ENCODE measurements at regions not wholly inside any gene's neighbourhood (a gene's known extent, or its start where the extent isn't known, plus 50 kb on each side); places are given as distances from the start of the nearest gene placed in this dataset.

DNA sequence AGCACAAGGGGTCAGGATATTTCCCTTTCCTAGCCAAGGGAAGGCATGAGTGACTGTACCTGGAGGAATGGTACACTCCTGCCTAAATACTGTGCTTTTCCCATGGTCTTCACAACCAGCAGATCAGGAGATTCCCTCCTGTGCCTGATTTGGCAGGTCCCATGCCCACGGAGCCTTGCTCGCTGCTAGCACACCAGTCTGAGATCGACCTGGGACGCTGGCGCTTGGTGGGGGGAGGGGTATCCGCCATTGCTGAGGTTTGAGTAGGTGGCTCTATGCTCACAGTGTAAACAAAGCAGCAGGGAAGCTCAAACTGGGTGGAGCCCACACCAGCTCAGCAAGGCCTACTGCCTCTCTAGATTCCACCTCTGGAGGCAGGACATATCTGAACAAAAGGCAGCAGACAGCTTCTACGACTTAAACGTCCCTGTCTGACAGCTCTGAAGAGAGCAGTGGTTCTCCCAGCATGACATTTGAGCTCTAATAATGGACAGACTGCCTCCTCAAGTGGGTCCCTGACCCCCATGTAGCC, 486.0 kb upstream of the CHRM3 start:
- Histone ChIP-seq H3K27ac (ENCODE audit: extremely low read length, insufficient read depth, low read length) (no peak overlapping the region), H3K27me3 (ENCODE audit: control insufficient read depth in 1 of 2, insufficient read depth in 2 of 2, low read length in 2 of 2) (no peaks in the 10 kb centered on the region), H2AFZ (ENCODE audit: low read length) (no peak overlapping the region), H3K4me2 (ENCODE audit: low read depth, low read length) (no peak overlapping the region), H3K4me1 (ENCODE audit: insufficient read depth, low read length) (no peaks in the 10 kb centered on the region), H3K9me3 (ENCODE audit: low read length) (peaks cover 70% of the 10 kb centered on the region), H3K36me3 (replicated peaks in 1 of 2; ENCODE audit: control insufficient read depth in 1 of 2, insufficient read depth in 2 of 2, low read length in 2 of 2) (no peaks in the 10 kb centered on the region), H3K9ac (ENCODE audit: insufficient read depth, low read depth, low read length) (no peak overlapping the region), H3K79me2 (ENCODE audit: insufficient read depth, low read length) (no peaks in the 10 kb centered on the region), H4K20me1 (ENCODE audit: insufficient read depth, low read length) (no peaks in the 10 kb centered on the region), H3K4me3 (replicated peaks in 1 of 3; ENCODE audit: insufficient read depth in 1 of 3, low read depth in 2 of 3, low read length in 3 of 3) (no peak overlapping the region)
- TF ChIP-seq RXRA (CRISPR knock-in tag; IDR thresholded peaks at IDR 0.05) (no peak), NFKB2 (CRISPR knock-in tag; IDR thresholded peaks at IDR 0.05; ENCODE audit: borderline replicate concordance) (no peak), RBM39 (IDR thresholded peaks at IDR 0.05; ENCODE audit: low read depth, low read length, poor library complexity, severe bottlenecking) (no peak), JDP2 (CRISPR knock-in tag; IDR thresholded peaks at IDR 0.05; ENCODE audit: borderline replicate concordance) (no peak), TSC22D2 (CRISPR knock-in tag; IDR thresholded peaks at IDR 0.05; ENCODE audit: borderline replicate concordance) (no peak), ZNF644 (CRISPR knock-in tag; IDR thresholded peaks at IDR 0.05; ENCODE audit: low read depth) (no peak), SALL1 (CRISPR knock-in tag; IDR thresholded peaks at IDR 0.05) (no peak), U2AF1 (optimal IDR thresholded peaks at IDR 0.05; ENCODE audit: low read depth, low read length) (no peak), POLR2A (IDR thresholded peaks at IDR 0.05; ENCODE audit: insufficient read depth in 1 of 2, low read depth in 2 of 2, low read length in 2 of 2) (no peak), ZBTB44 (CRISPR knock-in tag; IDR thresholded peaks at IDR 0.05) (no peak), BHLHE40 (IDR thresholded peaks at IDR 0.05; ENCODE audit: low read length) (no peak), ZNF879 (CRISPR knock-in tag; IDR thresholded peaks at IDR 0.05) (no peak), RBFOX2 (IDR thresholded peaks at IDR 0.05; ENCODE audit: low read depth, low read length) (no peak), PCBP1 (IDR thresholded peaks at IDR 0.05; ENCODE audit: borderline replicate concordance, low read depth, low read length) (no peak), EED (CRISPR knock-in tag; IDR thresholded peaks at IDR 0.05) (no peak), ZMYM4 (CRISPR knock-in tag; IDR thresholded peaks at IDR 0.05) (no peak), ZNF20 (CRISPR knock-in tag; IDR thresholded peaks at IDR 0.05) (no peak)
- ChIA-PET POLR2A (no interaction called here), CTCF (ENCODE audit: low intra/inter-chr PET ratio, low total read pairs) (no interaction called here)
- 0% methylated on average over 1 of the region's 8 CpGs for WGBS (ENCODE audit: low lambda C conversion rate)
- in situ Hi-C loops (cut with HindIII; ENCODE audit: extremely low pct_ligation_motif_present, low pct_unique_long_range_greater_than_20kb): no loop called here
- intact Hi-C loops (cut with micrococcal nuclease; ENCODE audit: unreplicated experiment): no loop called here
- BruUV-seq (replicated peaks): no TSS peak
- DNase-seq (ENCODE audit: low spot score) (no peak), ATAC-seq (no peak), FAIRE-seq (no peak)
